ENCODE measurements at regions not wholly inside any gene's neighbourhood (a gene's known extent, or its start where the extent isn't known, plus 50 kb on each side); places are given as distances from the start of the nearest gene placed in this dataset.

- no peak for DNase-seq (ENCODE audit: low read depth in 2 of 2)
These were observed 185.0 kb downstream of the RFC3 start for GRCh38 chr13:34002924-34003323.

- DNase-seq (ENCODE audit: low read depth in 2 of 2) = no peak
These were observed 185.7 kb downstream of the RFC3 start for GRCh38 chr13:34003656-34004055.

- no peak for DNase-seq (ENCODE audit: low read depth in 2 of 2)
These were observed 186.7 kb downstream of the RFC3 start for GRCh38 chr13:34004676-34005075.

- no peak for DNase-seq (ENCODE audit: low read depth in 2 of 2)
These were observed 188.1 kb downstream of the RFC3 start for GRCh38 chr13:34006011-34006410.

- DNase-seq (ENCODE audit: low read depth in 2 of 2) = no peak
These were observed 193.7 kb downstream of the RFC3 start for GRCh38 chr13:34011552-34012085.

GRCh38 chr13:34012382-34012781, 194.4 kb downstream of the RFC3 start:
- no peak for DNase-seq (ENCODE audit: low read depth in 2 of 2)

GRCh38 chr13:34013061-34013460, 195.1 kb downstream of the RFC3 start:
- DNase-seq (ENCODE audit: low read depth in 2 of 2) = no peak

GRCh38 chr13:34017231-34017630, 199.3 kb downstream of the RFC3 start:
- DNase-seq (ENCODE audit: low read depth in 2 of 2) = no peak

- DNase-seq (ENCODE audit: low read depth in 2 of 2) = no peak
These were observed 201.9 kb downstream of the RFC3 start for GRCh38 chr13:34019870-34020269.

- no peak for DNase-seq (ENCODE audit: low read depth in 2 of 2)
These were observed 202.4 kb downstream of the RFC3 start for GRCh38 chr13:34020388-34020787.

GRCh38 chr13:34021619-34022018, 203.7 kb downstream of the RFC3 start:
- DNase-seq (ENCODE audit: low read depth in 2 of 2) = no peak

- no peak for DNase-seq (ENCODE audit: low read depth in 2 of 2)
These were observed 207.8 kb downstream of the RFC3 start for GRCh38 chr13:34025746-34026145.

GRCh38 chr13:34026308-34026707, 208.4 kb downstream of the RFC3 start:
- DNase-seq (ENCODE audit: low read depth in 2 of 2) = no peak

GRCh38 chr13:34028496-34029442, 210.8 kb downstream of the RFC3 start:
- no peak for DNase-seq (ENCODE audit: low read depth in 2 of 2)

- DNase-seq (ENCODE audit: low read depth in 2 of 2) = no peak
These were observed 212.8 kb downstream of the RFC3 start for GRCh38 chr13:34030782-34031181.

GRCh38 chr13:34031610-34032009, 213.7 kb downstream of the RFC3 start:
- no peak for DNase-seq (ENCODE audit: low read depth in 2 of 2)

- DNase-seq (ENCODE audit: low read depth in 2 of 2) = no peak
These were observed 216.5 kb downstream of the RFC3 start for GRCh38 chr13:34034411-34034810.

GRCh38 chr13:34035178-34035577, 217.2 kb downstream of the RFC3 start:
- DNase-seq (ENCODE audit: low read depth in 2 of 2) = no peak

GRCh38 chr13:34035676-34036325, 217.9 kb downstream of the RFC3 start:
- no peak for DNase-seq (ENCODE audit: low read depth in 2 of 2)

GRCh38 chr13:34037636-34038540, 219.9 kb downstream of the RFC3 start:
- no peak for DNase-seq (ENCODE audit: low read depth in 2 of 2)

- DNase-seq (ENCODE audit: low read depth in 2 of 2) = no peak
These were observed 220.7 kb downstream of the RFC3 start for GRCh38 chr13:34038541-34039068.

GRCh38 chr13:34039678-34040077, 221.7 kb downstream of the RFC3 start:
- DNase-seq (ENCODE audit: low read depth in 2 of 2) = no peak

Data from stimulated activated CD8-positive, alpha-beta memory T cell treated with anti-CD3 and anti-CD28 coated beads, Interleukin-7, amount 100 ng/mL, for 4 hours (primary cell).